ENCODE measurements at regions not wholly inside any gene's neighbourhood (a gene's known extent, or its start where the extent isn't known, plus 50 kb on each side); places are given as distances from the start of the nearest gene placed in this dataset.

DNA sequence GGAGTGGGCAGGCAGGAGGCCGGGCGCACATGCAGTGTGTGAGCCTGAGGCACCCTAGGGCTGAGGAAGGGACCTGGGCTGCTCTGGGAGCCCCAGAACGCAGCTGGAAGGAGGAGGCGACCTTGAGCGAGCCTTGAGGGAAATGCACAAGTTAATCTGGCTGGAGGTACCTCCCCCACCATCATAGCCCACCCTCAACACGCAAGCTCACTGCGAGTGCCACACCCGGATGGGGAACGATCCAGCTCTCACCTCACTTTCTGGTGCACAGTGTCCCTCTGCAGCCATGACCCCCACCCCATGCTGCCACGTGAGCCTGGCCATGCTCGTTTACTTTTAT, 162.4 kb upstream of the PPP2R2D start:
- TF ChIP-seq, protein P1, sequence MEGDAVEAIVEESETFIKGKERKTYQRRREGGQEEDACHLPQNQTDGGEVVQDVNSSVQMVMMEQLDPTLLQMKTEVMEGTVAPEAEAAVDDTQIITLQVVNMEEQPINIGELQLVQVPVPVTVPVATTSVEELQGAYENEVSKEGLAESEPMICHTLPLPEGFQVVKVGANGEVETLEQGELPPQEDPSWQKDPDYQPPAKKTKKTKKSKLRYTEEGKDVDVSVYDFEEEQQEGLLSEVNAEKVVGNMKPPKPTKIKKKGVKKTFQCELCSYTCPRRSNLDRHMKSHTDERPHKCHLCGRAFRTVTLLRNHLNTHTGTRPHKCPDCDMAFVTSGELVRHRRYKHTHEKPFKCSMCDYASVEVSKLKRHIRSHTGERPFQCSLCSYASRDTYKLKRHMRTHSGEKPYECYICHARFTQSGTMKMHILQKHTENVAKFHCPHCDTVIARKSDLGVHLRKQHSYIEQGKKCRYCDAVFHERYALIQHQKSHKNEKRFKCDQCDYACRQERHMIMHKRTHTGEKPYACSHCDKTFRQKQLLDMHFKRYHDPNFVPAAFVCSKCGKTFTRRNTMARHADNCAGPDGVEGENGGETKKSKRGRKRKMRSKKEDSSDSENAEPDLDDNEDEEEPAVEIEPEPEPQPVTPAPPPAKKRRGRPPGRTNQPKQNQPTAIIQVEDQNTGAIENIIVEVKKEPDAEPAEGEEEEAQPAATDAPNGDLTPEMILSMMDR (IDR thresholded peaks at IDR 0.05) = no peak
- TF ChIP-seq POLR2A (IDR thresholded peaks at IDR 0.05) = no peak

Measured in testis (tissue), 2 donors.